ENCODE measurements at regions not wholly inside any gene's neighbourhood (a gene's known extent, or its start where the extent isn't known, plus 50 kb on each side); places are given as distances from the start of the nearest gene placed in this dataset.
"Not testable (repeated sequence)": the region's sequence is repeated elsewhere in the genome, so short reads cannot be mapped to it uniquely, and the experiment has no call there.

- H3K36me3 ChIP-seq (ENCODE audit: control insufficient read depth in 2 of 2, insufficient read depth in 2 of 2, low read length in 2 of 2): no peaks in the 10 kb centered on the region
- no peak overlapping the region for H3K4me3 ChIP-seq (ENCODE audit: low read length in 2 of 2)
- no peak overlapping the region for H3K27ac ChIP-seq (ENCODE audit: low read depth in 2 of 2, low read length in 2 of 2)
- H3K27me3 ChIP-seq (ENCODE audit: control insufficient read depth in 2 of 2, insufficient read depth in 2 of 2, low read length in 2 of 2): no peaks in the 10 kb centered on the region
- H3K9me3 ChIP-seq (ENCODE audit: control insufficient read depth in 2 of 2, low read length in 2 of 2): no peaks in the 10 kb centered on the region
- H3K9ac ChIP-seq (ENCODE audit: low read depth in 1 of 2, low read length in 2 of 2): no peak overlapping the region
- no peaks in the 10 kb centered on the region for H3K4me1 ChIP-seq (ENCODE audit: control insufficient read depth in 2 of 2, insufficient read depth in 2 of 2, low read length in 2 of 2)
Measured at GRCh38 chr15:45802140-45802539, 167.3 kb downstream of the SQOR start.

GRCh38 chr15:45804028-45804427, 169.2 kb downstream of the SQOR start:
- H3K9me3 ChIP-seq (ENCODE audit: control insufficient read depth in 2 of 2, low read length in 2 of 2): no peaks in the 10 kb centered on the region
- no peak overlapping the region for H3K9ac ChIP-seq (ENCODE audit: low read depth in 1 of 2, low read length in 2 of 2)
- H3K27me3 ChIP-seq (ENCODE audit: control insufficient read depth in 2 of 2, insufficient read depth in 2 of 2, low read length in 2 of 2): no peaks in the 10 kb centered on the region
- H3K4me1 ChIP-seq (ENCODE audit: control insufficient read depth in 2 of 2, insufficient read depth in 2 of 2, low read length in 2 of 2): no peaks in the 10 kb centered on the region
- H3K36me3 ChIP-seq (ENCODE audit: control insufficient read depth in 2 of 2, insufficient read depth in 2 of 2, low read length in 2 of 2): no peaks in the 10 kb centered on the region
- H3K27ac ChIP-seq (ENCODE audit: low read depth in 2 of 2, low read length in 2 of 2): no peak overlapping the region
- no peak overlapping the region for H3K4me3 ChIP-seq (ENCODE audit: low read length in 2 of 2)

- H3K9ac ChIP-seq (ENCODE audit: low read depth in 1 of 2, low read length in 2 of 2): no peak overlapping the region
Measured at GRCh38 chr15:45810201-45810600, 175.4 kb downstream of the SQOR start.

GRCh38 chr15:45812200-45812599, 177.4 kb downstream of the SQOR start:
- no peak overlapping the region for H3K9ac ChIP-seq (ENCODE audit: low read depth in 1 of 2, low read length in 2 of 2)

More at GRCh38 chr15:45810201-45810600, 175.4 kb downstream of the SQOR start:
- Histone ChIP-seq H3K36me3 (ENCODE audit: control insufficient read depth in 2 of 2, insufficient read depth in 2 of 2, low read length in 2 of 2) (no peaks in the 10 kb centered on the region), H3K4me3 (ENCODE audit: low read length in 2 of 2) (no peak overlapping the region), H3K4me1 (ENCODE audit: control insufficient read depth in 2 of 2, insufficient read depth in 2 of 2, low read length in 2 of 2) (no peaks in the 10 kb centered on the region), H3K9me3 (ENCODE audit: control insufficient read depth in 2 of 2, low read length in 2 of 2) (no peaks in the 10 kb centered on the region), H3K27me3 (ENCODE audit: control insufficient read depth in 2 of 2, insufficient read depth in 2 of 2, low read length in 2 of 2) (no peaks in the 10 kb centered on the region), H3K27ac (ENCODE audit: low read depth in 2 of 2, low read length in 2 of 2) (no peak overlapping the region)

GRCh38 chr15:45817578-45817977, 182.7 kb downstream of the SQOR start:
- not testable (repeated sequence) for H3K27ac ChIP-seq (ENCODE audit: low read depth in 2 of 2, low read length in 2 of 2); H3K36me3 ChIP-seq (ENCODE audit: control insufficient read depth in 2 of 2, insufficient read depth in 2 of 2, low read length in 2 of 2); H3K4me1 ChIP-seq (ENCODE audit: control insufficient read depth in 2 of 2, insufficient read depth in 2 of 2, low read length in 2 of 2); H3K9ac ChIP-seq (ENCODE audit: low read depth in 1 of 2, low read length in 2 of 2); H3K4me3 ChIP-seq (ENCODE audit: low read length in 2 of 2); H3K9me3 ChIP-seq (ENCODE audit: control insufficient read depth in 2 of 2, low read length in 2 of 2); H3K27me3 ChIP-seq (ENCODE audit: control insufficient read depth in 2 of 2, insufficient read depth in 2 of 2, low read length in 2 of 2)

More at GRCh38 chr15:45812200-45812599, 177.4 kb downstream of the SQOR start:
- Histone ChIP-seq H3K27ac (ENCODE audit: low read depth in 2 of 2, low read length in 2 of 2) (no peak overlapping the region), H3K36me3 (ENCODE audit: control insufficient read depth in 2 of 2, insufficient read depth in 2 of 2, low read length in 2 of 2) (no peaks in the 10 kb centered on the region), H3K4me1 (ENCODE audit: control insufficient read depth in 2 of 2, insufficient read depth in 2 of 2, low read length in 2 of 2) (no peaks in the 10 kb centered on the region), H3K27me3 (ENCODE audit: control insufficient read depth in 2 of 2, insufficient read depth in 2 of 2, low read length in 2 of 2) (no peaks in the 10 kb centered on the region), H3K9me3 (ENCODE audit: control insufficient read depth in 2 of 2, low read length in 2 of 2) (no peaks in the 10 kb centered on the region), H3K4me3 (ENCODE audit: low read length in 2 of 2) (no peak overlapping the region)

GRCh38 chr15:45821390-45821789, 186.6 kb downstream of the SQOR start:
- H3K27ac ChIP-seq (ENCODE audit: low read depth in 2 of 2, low read length in 2 of 2): no peak overlapping the region
- H3K4me3 ChIP-seq (ENCODE audit: low read length in 2 of 2): no peak overlapping the region
- H3K9me3 ChIP-seq (ENCODE audit: control insufficient read depth in 2 of 2, low read length in 2 of 2): no peaks in the 10 kb centered on the region
- H3K36me3 ChIP-seq (ENCODE audit: control insufficient read depth in 2 of 2, insufficient read depth in 2 of 2, low read length in 2 of 2): no peaks in the 10 kb centered on the region
- H3K27me3 ChIP-seq (ENCODE audit: control insufficient read depth in 2 of 2, insufficient read depth in 2 of 2, low read length in 2 of 2): no peaks in the 10 kb centered on the region
- H3K9ac ChIP-seq (ENCODE audit: low read depth in 1 of 2, low read length in 2 of 2): no peak overlapping the region
- H3K4me1 ChIP-seq (ENCODE audit: control insufficient read depth in 2 of 2, insufficient read depth in 2 of 2, low read length in 2 of 2): no peaks in the 10 kb centered on the region

- H3K4me1 ChIP-seq (ENCODE audit: control insufficient read depth in 2 of 2, insufficient read depth in 2 of 2, low read length in 2 of 2); H3K9ac ChIP-seq (ENCODE audit: low read depth in 1 of 2, low read length in 2 of 2); H3K4me3 ChIP-seq (ENCODE audit: low read length in 2 of 2); H3K9me3 ChIP-seq (ENCODE audit: control insufficient read depth in 2 of 2, low read length in 2 of 2); H3K36me3 ChIP-seq (ENCODE audit: control insufficient read depth in 2 of 2, insufficient read depth in 2 of 2, low read length in 2 of 2); H3K27me3 ChIP-seq (ENCODE audit: control insufficient read depth in 2 of 2, insufficient read depth in 2 of 2, low read length in 2 of 2); H3K27ac ChIP-seq (ENCODE audit: low read depth in 2 of 2, low read length in 2 of 2): not testable (repeated sequence)
Measured at GRCh38 chr15:45822968-45823367, 188.1 kb downstream of the SQOR start.

- no peaks in the 10 kb centered on the region for H3K4me1 ChIP-seq (ENCODE audit: control insufficient read depth in 2 of 2, insufficient read depth in 2 of 2, low read length in 2 of 2)
- H3K36me3 ChIP-seq (ENCODE audit: control insufficient read depth in 2 of 2, insufficient read depth in 2 of 2, low read length in 2 of 2): no peaks in the 10 kb centered on the region
- no peak overlapping the region for H3K27ac ChIP-seq (ENCODE audit: low read depth in 2 of 2, low read length in 2 of 2)
- H3K4me3 ChIP-seq (ENCODE audit: low read length in 2 of 2): no peak overlapping the region
- no peaks in the 10 kb centered on the region for H3K27me3 ChIP-seq (ENCODE audit: control insufficient read depth in 2 of 2, insufficient read depth in 2 of 2, low read length in 2 of 2)
- no peaks in the 10 kb centered on the region for H3K9me3 ChIP-seq (ENCODE audit: control insufficient read depth in 2 of 2, low read length in 2 of 2)
- no peak overlapping the region for H3K9ac ChIP-seq (ENCODE audit: low read depth in 1 of 2, low read length in 2 of 2)
Measured at GRCh38 chr15:45827275-45827674, 192.4 kb downstream of the SQOR start.

- Histone ChIP-seq H3K27me3 (ENCODE audit: control insufficient read depth in 2 of 2, insufficient read depth in 2 of 2, low read length in 2 of 2) (no peaks in the 10 kb centered on the region), H3K9me3 (ENCODE audit: control insufficient read depth in 2 of 2, low read length in 2 of 2) (no peaks in the 10 kb centered on the region), H3K27ac (ENCODE audit: low read depth in 2 of 2, low read length in 2 of 2) (no peak overlapping the region), H3K4me3 (ENCODE audit: low read length in 2 of 2) (no peak overlapping the region), H3K36me3 (ENCODE audit: control insufficient read depth in 2 of 2, insufficient read depth in 2 of 2, low read length in 2 of 2) (no peaks in the 10 kb centered on the region), H3K9ac (ENCODE audit: low read depth in 1 of 2, low read length in 2 of 2) (no peak overlapping the region), H3K4me1 (ENCODE audit: control insufficient read depth in 2 of 2, insufficient read depth in 2 of 2, low read length in 2 of 2) (no peaks in the 10 kb centered on the region)
Measured at GRCh38 chr15:45827766-45828165, 192.9 kb downstream of the SQOR start.

- H3K36me3 ChIP-seq (ENCODE audit: control insufficient read depth in 2 of 2, insufficient read depth in 2 of 2, low read length in 2 of 2): no peaks in the 10 kb centered on the region
- no peaks in the 10 kb centered on the region for H3K27me3 ChIP-seq (ENCODE audit: control insufficient read depth in 2 of 2, insufficient read depth in 2 of 2, low read length in 2 of 2)
- H3K9ac ChIP-seq (ENCODE audit: low read depth in 1 of 2, low read length in 2 of 2): no peak overlapping the region
- H3K4me3 ChIP-seq (ENCODE audit: low read length in 2 of 2): peak overlapping the region; percentile 17 to 41
- H3K9me3 ChIP-seq (ENCODE audit: control insufficient read depth in 2 of 2, low read length in 2 of 2): no peaks in the 10 kb centered on the region
- H3K4me1 ChIP-seq (ENCODE audit: control insufficient read depth in 2 of 2, insufficient read depth in 2 of 2, low read length in 2 of 2): no peaks in the 10 kb centered on the region
- no peak overlapping the region for H3K27ac ChIP-seq (ENCODE audit: low read depth in 2 of 2, low read length in 2 of 2)
Measured at GRCh38 chr15:45829336-45830153, 194.7 kb downstream of the SQOR start.
